Smooth muscle cell (in vitro differentiated cells): ENCODE measurements at regions not wholly inside any gene's neighbourhood (a gene's known extent, or its start where the extent isn't known, plus 50 kb on each side); places are given as distances from the start of the nearest gene placed in this dataset.

ENCODE experiments used
- DNase-seq: peaks from one replicate; lab custom pipeline; 2025; ENCODE audit not compliant: unreplicated experiment; lab: John Stamatoyannopoulos, UW
- H2AFZ ChIP-seq: fragments of 200-600 bp; sonication (generic); 2 replicates; pipeline ENCODE4 v1.6.0; 2016; ENCODE audit warnings: antibody characterized with exemption, low read depth, mild to moderate bottlenecking
- H3F3A ChIP-seq: fragments of 200-600 bp; sonication (generic); 2 replicates; pipeline ENCODE4 v1.6.0; 2017; ENCODE audit warnings: antibody characterized with exemption, low read depth
- H3K27ac ChIP-seq: fragments of 200-600 bp; sonication (generic); 2 replicates; pipeline ENCODE4 v1.5.1; 2016; ENCODE audit warnings: low read depth, mild to moderate bottlenecking
- H3K27me3 ChIP-seq: fragments of 200-600 bp; sonication (generic); 2 replicates; pipeline ENCODE4 v1.6.1; 2016; ENCODE audit warnings: low read depth, mild to moderate bottlenecking
- H3K36me3 ChIP-seq: fragments of 200-600 bp; sonication (generic); 2 replicates; pipeline ENCODE4 v1.5.1; 2016; ENCODE audit warnings: low read depth
- H3K4me1 ChIP-seq: fragments of 200-600 bp; sonication (generic); 2 replicates; pipeline ENCODE4 v1.5.1; 2016; ENCODE audit warnings: low read depth
- H3K4me2 ChIP-seq: fragments of 200-600 bp; sonication (generic); 2 replicates; pipeline ENCODE4 v1.6.0; 2016; ENCODE audit warnings: mild to moderate bottlenecking
- H3K4me3 ChIP-seq: fragments of 200-600 bp; sonication (generic); 2 replicates; pipeline ENCODE4 v1.5.1; 2016; ENCODE audit warnings: mild to moderate bottlenecking
- H3K79me2 ChIP-seq: fragments of 200-600 bp; sonication (generic); 2 replicates; pipeline ENCODE4 v1.6.0; 2016; ENCODE audit warnings: low read depth, mild to moderate bottlenecking
- H3K9ac ChIP-seq: fragments of 200-600 bp; sonication (generic); 2 replicates; pipeline ENCODE4 v1.6.0; 2016; ENCODE audit warnings: low read depth
- H3K9me3 ChIP-seq: fragments of 200-600 bp; sonication (generic); replicated peaks from 2 replicates; pipeline ENCODE4 v1.5.1; 2016; ENCODE audit warnings: low read depth
- H4K20me1 ChIP-seq: fragments of 200-600 bp; sonication (generic); 2 replicates; pipeline ENCODE4 v1.6.0; 2016; ENCODE audit warnings: low read depth
- WGBS: methylation state at CpG from one replicate; pipeline ENCODE4 v1.1.7; 2016; ENCODE audit warnings: low lambda C conversion rate; 5-methylcytosine and 5-hydroxymethylcytosine counted together
- TF ChIP-seq, protein P1 (sequence below): fragments of 200-600 bp; sonication (generic); IDR thresholded peaks from 2 replicates; pipeline ENCODE4 v1.5.1; 2017; ENCODE audit warnings: borderline replicate concordance, mild to moderate bottlenecking, antibody characterized with exemption; ENCODE audit not compliant: insufficient read depth, poor library complexity, severe bottlenecking

DNA sequence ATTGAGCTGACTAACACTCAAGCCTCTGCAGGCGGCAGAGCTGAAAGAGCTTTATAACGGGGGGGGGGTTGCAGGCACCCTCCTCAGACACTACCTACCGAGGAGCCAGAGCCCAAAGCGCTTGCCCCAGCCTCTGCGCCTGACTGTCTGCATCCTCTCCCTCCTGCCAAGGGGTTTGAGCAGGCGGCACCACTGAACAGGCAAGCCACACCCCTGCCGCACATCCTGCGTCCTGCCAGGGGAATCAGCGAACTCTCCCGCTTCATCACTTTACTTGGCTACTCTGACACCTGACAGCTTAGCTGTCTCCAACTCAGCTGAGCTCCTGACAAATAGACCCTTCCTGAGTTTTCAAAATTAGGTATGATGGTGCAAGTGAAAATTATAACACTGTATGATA, 432.6 kb upstream of the ANKRD30A start:
- H3K9ac ChIP-seq: no peak overlapping the region
- no peaks in the 10 kb centered on the region for H3K79me2 ChIP-seq
- H3K4me2 ChIP-seq: no peak overlapping the region
- no peaks in the 10 kb centered on the region for H3K4me1 ChIP-seq
- H3K27ac ChIP-seq: no peak overlapping the region
- TF ChIP-seq, protein P1, sequence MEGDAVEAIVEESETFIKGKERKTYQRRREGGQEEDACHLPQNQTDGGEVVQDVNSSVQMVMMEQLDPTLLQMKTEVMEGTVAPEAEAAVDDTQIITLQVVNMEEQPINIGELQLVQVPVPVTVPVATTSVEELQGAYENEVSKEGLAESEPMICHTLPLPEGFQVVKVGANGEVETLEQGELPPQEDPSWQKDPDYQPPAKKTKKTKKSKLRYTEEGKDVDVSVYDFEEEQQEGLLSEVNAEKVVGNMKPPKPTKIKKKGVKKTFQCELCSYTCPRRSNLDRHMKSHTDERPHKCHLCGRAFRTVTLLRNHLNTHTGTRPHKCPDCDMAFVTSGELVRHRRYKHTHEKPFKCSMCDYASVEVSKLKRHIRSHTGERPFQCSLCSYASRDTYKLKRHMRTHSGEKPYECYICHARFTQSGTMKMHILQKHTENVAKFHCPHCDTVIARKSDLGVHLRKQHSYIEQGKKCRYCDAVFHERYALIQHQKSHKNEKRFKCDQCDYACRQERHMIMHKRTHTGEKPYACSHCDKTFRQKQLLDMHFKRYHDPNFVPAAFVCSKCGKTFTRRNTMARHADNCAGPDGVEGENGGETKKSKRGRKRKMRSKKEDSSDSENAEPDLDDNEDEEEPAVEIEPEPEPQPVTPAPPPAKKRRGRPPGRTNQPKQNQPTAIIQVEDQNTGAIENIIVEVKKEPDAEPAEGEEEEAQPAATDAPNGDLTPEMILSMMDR: no peak
- H3K4me3 ChIP-seq: no peak overlapping the region
- DNase-seq: no peak
- no peaks in the 10 kb centered on the region for H3K36me3 ChIP-seq
- H4K20me1 ChIP-seq: no peaks in the 10 kb centered on the region
- H3F3A ChIP-seq: no peaks in the 10 kb centered on the region
- 84% methylated on average over 10 of the region's 10 CpGs for WGBS
- peaks cover 8% of the 10 kb centered on the region for H3K27me3 ChIP-seq
- H3K9me3 ChIP-seq: no peaks in the 10 kb centered on the region
- H2AFZ ChIP-seq: no peak overlapping the region

DNA sequence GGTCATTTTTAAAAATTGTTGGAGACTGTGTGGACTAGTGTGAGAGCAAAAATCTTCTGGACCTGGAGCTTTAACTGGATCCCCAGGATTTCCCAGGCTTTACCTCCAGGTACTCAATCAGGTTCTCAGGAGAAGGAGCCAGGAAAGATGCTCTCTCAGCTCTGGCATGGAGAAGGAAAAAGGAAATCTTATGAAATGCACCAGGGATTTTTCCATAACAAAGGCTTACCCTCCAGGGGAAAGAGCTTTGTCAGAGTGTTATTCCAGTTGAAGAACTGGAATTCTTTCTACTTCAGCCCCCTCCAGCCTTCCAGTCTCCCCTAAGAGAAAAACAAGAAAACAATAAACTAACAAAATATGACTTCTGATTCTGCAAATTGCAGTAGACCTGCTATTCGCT, 436.7 kb upstream of the ANKRD30A start:
- H3K27ac ChIP-seq: no peak overlapping the region
- no peaks in the 10 kb centered on the region for H3K36me3 ChIP-seq
- no peak overlapping the region for H2AFZ ChIP-seq
- TF ChIP-seq, protein P1: no peak
- no peak overlapping the region for H3K4me2 ChIP-seq
- no peak overlapping the region for H3K4me3 ChIP-seq
- H3F3A ChIP-seq: no peaks in the 10 kb centered on the region
- H3K27me3 ChIP-seq: peaks cover 8% of the 10 kb centered on the region
- H3K9ac ChIP-seq: no peak overlapping the region
- H3K79me2 ChIP-seq: no peaks in the 10 kb centered on the region
- WGBS: 48% methylated on average over 1 of the region's 1 CpG
- no peaks in the 10 kb centered on the region for H3K9me3 ChIP-seq
- no peak for DNase-seq
- no peaks in the 10 kb centered on the region for H3K4me1 ChIP-seq
- no peaks in the 10 kb centered on the region for H4K20me1 ChIP-seq

DNA sequence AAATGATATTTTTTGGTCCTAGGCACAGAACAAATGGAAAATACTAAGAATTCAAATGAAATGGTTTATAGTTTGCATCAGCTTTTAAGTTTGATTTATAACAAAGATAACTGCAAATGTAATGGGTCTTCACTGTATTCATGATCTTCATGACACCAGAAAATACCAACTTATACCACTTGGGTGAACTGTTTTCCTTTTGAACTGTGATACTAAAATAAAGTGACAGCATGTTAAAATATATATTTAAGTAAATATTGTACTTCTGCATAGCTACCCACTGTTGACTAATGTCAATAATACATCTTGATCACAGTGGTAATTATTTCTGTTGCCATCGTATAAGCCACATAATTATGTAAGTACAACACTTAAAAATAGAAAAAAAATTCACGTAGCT, 442.0 kb upstream of the ANKRD30A start:
- H3K27ac ChIP-seq: no peak overlapping the region
- WGBS: 72% methylated on average over 2 of the region's 2 CpGs
- no peaks in the 10 kb centered on the region for H3K4me1 ChIP-seq
- H2AFZ ChIP-seq: no peak overlapping the region
- H3K4me3 ChIP-seq: no peak overlapping the region
- H3K36me3 ChIP-seq: no peaks in the 10 kb centered on the region
- no peaks in the 10 kb centered on the region for H3K9me3 ChIP-seq
- no peaks in the 10 kb centered on the region for H3K79me2 ChIP-seq
- no peaks in the 10 kb centered on the region for H3F3A ChIP-seq
- TF ChIP-seq, protein P1: no peak
- H3K9ac ChIP-seq: no peak overlapping the region
- DNase-seq: no peak
- no peaks in the 10 kb centered on the region for H4K20me1 ChIP-seq
- H3K27me3 ChIP-seq: peaks cover 4% of the 10 kb centered on the region
- H3K4me2 ChIP-seq: no peak overlapping the region

DNA sequence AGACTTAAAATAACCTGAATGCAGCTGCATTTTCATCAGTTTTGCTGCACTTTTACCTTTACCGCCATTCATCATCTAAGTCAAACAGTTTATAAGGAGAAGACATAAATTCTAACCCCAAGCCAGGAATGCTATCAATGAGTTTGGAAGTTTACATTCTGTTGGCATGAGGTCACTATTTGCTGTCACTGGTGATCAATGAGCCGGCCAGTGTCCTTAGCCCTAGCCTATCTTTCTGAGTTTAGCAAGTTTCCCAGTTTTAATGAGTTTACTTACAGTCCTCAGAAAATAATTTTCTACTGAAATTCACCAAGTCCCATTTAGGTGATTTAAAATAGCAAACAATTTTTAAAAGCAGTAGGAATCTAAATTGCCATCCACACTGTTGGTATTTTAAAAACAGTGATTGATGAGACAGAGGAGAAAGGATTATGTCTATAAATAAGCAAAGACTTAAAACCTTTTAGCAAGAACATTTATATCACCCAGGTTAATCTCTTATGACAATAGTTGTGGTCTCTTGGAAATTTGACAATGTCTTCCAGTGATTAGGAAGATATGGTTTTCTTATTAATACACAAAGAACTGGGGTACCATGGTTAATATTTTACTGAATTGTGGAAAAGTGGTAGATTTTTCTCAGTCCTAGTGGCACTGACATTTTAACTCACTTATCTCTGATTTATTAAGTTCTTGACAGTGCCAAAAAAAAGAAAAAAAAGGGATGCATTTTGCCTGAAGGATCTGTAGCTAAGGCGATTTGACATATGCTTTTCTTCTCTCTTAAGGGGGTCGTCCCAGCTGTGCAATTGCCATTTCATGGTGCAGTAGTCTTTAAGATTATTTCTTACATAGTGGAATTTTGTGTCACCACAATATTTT, 443.4 kb upstream of the ANKRD30A start:
- no peak overlapping the region for H3K9ac ChIP-seq
- no peak overlapping the region for H3K27ac ChIP-seq
- WGBS: 55% methylated on average over 4 of the region's 4 CpGs
- H3K4me2 ChIP-seq: no peak overlapping the region
- H3K4me3 ChIP-seq: no peak overlapping the region
- no peaks in the 10 kb centered on the region for H3K27me3 ChIP-seq
- TF ChIP-seq, protein P1: no peak
- H3K4me1 ChIP-seq: no peaks in the 10 kb centered on the region
- no peaks in the 10 kb centered on the region for H3K79me2 ChIP-seq
- H3F3A ChIP-seq: peaks cover 6% of the 10 kb centered on the region
- H3K9me3 ChIP-seq: no peaks in the 10 kb centered on the region
- no peak overlapping the region for H2AFZ ChIP-seq
- no peaks in the 10 kb centered on the region for H3K36me3 ChIP-seq
- no peak for DNase-seq
- no peaks in the 10 kb centered on the region for H4K20me1 ChIP-seq
